SIG-M5 treated with dmso at 0.1 percent for 504 hours (cell line): ENCODE measurements at regions not wholly inside any gene's neighbourhood (a gene's known extent, or its start where the extent isn't known, plus 50 kb on each side); places are given as distances from the start of the nearest gene placed in this dataset.

Source experiments
- DNase-seq: peaks from one replicate; lab custom pipeline; 2025; ENCODE audit not compliant: unreplicated experiment; lab: John Stamatoyannopoulos, UW

DNA sequence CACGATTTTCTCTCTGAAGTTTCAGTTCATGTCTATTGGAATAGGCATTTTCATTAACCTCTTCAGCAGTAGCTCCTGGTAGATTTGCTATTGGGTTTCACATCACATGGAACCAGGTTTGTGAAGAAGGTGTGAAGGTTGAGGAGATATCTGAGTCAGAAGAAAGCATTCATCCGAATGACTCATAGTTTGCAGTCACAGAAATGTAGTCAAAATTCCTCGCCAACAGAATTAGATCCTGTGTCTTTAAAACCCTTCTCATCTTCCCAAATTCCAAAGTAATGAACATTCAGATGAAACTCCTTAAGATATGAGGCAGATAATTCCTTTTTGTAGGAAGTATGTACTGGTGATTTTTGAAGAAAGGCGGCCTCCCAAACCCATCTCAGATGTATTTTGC lies 125.0 kb upstream of the LARGE1 start:
- DNase-seq = no peak

DNA sequence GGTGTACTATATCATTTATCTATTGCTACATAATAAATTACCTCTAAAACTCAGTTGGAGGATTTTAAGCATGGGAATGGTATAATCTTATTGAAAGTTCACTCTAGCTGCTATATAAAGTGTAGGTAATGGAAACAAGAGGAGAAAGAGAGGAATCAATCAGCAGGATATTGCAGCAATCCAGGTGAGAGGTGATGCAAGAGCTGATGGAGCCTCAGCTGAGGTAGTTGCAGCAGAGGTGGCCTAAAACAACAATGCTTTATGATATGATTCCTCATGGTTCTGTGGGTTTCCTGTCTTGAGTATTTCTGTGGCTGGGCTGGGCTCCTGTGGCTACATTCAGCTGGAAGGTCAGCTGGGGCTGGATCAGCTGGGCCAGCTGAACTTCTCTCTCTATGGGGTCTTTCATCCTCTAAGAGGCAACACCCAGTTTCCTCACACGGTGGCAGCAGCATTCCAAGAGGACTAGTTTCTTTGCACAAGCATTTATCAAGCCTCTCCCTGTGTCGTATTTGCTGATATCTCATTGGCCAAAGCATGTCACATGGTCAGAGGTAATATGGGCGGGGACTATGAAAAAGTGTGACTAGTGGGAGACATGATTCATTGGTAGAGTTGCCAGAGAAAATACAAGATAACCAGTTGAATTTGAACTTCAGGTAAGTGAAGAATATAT lies 135.4 kb upstream of the LARGE1 start:
- peak; percentile 53 for DNase-seq

DNA sequence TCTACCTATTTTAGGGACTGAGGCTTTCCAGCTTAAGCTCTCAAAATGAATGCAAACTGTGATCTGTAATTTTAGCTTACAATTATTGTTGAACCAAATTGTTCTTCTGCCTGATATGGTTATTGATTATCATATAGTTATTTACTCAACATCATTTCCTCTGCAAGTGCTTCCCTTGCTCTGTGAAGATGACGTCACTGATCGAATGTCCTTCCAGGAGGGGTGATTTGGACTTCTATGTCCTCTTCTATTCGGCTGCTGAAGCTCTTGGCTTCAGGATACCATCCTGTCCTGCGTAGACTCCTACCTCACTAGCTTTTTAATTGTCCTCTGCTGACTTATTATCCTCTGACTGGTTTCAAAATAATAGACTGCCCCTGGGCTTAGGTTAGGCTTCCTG lies 137.4 kb upstream of the LARGE1 start:
- DNase-seq = no peak

DNA sequence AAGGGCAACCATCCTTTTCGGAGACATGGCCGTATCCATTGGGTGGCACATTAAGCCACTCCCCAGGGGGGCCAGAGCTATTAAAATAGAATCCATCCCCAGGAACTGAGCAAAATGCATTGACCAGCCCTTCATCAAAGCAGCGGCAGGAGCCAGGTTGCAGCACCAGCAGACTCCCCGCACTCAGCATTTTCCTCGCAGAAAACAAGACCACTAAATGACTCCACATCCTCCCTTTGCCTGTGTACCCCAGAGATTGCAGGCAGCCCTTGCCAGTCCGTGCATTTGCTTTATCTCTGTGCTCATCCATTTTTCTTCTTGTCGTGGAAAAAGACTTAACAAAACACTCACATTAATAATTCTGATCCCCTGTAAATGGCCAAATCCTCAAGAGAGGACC lies 144.4 kb upstream of the LARGE1 start:
- no peak for DNase-seq

DNA sequence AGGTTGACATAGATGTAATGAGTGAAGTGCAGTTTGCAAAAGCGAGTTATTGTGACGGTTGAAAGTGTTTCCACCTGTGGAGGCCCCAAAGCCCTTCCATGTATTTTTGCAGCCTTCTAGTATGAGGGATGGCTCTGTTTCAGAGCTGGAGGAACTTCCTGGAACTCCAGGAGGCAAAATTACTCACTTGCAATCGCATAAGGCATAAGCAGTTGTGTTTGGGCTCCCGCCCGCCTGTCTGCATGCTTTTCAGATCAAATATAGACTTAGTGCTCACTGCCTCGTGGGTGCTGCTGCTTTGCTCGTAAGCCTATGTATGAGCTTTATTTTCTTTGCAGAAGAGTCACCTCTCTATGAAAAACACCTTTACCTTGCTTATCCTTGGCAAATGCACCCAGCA lies 146.8 kb upstream of the LARGE1 start:
- DNase-seq = no peak

DNA sequence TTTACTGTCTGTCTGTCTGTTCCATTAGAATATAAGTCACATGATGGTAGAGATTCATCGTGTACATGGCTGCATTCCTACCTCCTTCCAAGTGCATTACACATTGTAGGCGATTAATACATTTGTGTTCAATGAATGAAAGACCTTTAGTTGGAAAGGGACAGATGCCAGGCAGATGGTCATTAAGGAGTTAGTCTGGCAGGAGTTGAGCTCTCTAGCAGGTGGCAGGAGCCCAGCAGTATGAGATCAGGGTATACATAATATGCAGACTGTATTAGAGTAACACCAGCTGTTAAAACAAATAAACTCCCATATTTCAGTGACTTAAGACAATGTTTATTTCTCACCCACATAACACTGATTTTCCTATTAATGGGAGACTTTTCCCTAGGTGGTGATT lies 147.7 kb upstream of the LARGE1 start:
- no peak for DNase-seq

DNA sequence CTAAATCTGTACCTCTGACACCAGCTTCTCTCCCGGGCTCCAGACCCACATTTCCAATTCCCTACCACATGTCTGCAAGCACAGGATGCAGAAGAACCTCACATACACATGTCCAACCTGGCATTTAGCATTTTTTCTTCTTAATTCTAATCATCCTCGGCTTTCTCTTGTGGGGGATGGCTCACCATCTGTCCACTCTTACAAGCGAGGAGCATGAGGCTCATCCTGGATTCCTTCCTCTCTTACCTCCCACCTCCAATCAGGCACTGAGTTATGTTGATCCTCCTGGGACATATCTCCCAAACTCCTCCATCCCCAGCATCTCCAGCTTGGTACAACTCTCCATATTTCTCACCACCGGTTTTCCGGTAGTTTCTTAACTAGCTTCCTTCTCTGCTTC lies 149.8 kb upstream of the LARGE1 start:
- no peak for DNase-seq

DNA sequence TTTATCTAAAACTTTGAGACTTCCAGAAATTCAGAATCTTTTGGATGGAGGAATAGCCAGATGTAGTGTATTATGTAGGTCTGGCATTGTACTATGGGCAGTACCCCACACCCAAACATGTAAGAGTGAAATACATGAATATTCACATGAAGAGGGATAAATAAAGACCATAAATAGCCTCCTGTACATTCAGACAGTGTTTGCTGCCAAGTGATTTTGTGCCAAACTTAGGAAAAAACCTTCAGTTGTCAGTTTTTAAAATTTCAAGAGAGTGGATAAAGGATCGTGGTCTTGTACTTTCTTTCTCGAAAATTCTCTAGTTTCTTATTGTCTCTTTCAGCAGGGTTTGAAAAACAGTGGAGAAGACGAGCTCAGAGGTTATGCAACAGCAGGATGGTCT lies 150.3 kb upstream of the LARGE1 start:
- DNase-seq = no peak

DNA sequence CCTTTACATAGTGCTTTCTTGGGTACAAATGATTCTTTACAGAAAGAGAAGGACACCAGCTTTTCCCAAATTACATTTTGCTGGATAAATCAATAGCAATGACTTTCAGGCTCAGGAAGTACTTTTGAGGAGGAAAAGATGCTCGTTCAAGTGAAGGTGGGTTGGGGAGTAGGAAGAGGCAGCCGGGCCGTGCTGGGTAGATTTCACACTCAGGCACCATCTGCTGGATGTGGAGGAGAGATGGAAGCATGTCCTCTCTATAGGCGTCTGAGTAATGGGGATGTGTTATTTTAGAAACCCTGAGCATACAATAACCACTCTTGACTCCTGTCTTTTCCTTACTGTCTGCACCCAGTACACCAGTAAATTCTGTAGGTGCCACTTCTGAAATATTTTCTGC lies 152.3 kb upstream of the LARGE1 start:
- no peak for DNase-seq

DNA sequence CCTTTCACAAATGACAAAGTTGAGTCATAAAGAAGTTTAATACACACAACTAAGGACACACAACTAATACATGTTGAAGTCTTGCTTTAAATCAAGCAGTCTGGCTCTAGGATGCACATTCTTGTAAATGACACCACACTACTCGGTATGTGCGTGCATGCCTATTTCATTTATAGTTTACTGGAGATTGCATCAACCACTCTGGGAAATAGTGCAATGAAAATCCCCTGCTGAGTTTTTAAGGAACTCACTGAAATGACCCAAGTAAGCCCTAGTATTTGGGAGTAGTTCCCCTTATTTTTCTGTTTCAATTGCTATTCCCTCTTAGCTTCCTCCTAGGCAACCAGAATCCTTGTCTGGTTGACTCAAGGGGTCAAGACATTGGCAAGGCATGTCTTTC lies 160.2 kb upstream of the LARGE1 start:
- DNase-seq = peak; percentile 91

DNA sequence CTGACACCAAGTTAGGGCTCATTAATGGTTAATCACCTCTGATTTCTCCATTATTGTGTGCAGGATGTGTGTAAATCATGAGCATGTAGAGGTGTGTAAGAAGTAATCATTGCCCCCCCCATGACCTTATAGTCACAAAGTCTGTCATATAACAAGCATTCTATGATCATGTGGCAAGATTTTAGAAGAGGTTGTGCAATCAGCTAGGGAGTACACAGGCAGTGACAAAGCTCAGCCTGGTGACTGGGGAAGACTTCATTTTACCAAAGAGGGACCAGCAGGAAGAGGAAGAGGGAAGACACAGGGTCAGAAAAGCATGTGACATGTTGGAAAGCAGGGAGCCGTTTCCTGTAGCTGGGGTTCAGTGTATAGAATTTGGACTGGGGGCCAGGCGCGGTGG lies 176.5 kb upstream of the LARGE1 start:
- peak; percentile 77 for DNase-seq

DNA sequence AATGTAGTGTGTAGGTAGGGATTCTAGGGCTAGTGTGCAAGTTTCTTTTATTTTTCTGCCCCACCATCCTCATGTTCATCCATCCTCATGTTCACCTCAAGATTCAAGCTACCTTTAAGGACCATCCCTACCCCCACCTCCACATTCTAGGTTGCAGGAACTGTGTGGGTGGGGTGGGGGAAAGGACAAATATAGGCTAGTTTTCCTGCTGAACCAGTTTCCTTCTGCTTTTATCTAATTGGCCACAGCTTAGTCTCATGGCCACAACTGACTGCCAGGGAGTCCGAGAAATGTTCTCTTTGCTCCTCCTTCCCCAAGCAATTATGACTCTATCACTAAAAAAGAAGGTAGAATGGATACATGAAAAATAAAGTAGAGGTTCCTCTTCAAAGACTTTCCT lies 179.0 kb upstream of the LARGE1 start:
- peak; percentile 43 for DNase-seq

DNA sequence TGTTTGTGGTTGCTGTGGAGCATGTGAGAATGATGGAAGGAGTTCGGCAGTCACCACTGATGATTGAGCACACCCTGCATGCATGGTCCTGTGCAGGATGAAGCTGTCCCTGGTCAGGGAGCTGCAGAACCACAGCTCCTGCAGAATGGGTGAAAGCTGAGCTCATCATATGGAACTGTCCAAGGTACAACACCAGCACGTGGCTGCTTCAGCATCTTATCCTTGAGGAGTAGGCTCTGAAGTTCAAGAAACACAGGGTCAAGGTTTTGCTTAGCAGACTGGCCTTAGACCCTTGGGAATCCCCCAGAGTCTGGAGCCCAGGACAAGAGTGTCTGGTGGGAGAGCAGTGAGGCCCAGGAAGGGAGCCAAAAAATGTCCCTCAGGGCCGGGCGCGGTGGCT lies 182.4 kb upstream of the LARGE1 start:
- DNase-seq = no peak

DNA sequence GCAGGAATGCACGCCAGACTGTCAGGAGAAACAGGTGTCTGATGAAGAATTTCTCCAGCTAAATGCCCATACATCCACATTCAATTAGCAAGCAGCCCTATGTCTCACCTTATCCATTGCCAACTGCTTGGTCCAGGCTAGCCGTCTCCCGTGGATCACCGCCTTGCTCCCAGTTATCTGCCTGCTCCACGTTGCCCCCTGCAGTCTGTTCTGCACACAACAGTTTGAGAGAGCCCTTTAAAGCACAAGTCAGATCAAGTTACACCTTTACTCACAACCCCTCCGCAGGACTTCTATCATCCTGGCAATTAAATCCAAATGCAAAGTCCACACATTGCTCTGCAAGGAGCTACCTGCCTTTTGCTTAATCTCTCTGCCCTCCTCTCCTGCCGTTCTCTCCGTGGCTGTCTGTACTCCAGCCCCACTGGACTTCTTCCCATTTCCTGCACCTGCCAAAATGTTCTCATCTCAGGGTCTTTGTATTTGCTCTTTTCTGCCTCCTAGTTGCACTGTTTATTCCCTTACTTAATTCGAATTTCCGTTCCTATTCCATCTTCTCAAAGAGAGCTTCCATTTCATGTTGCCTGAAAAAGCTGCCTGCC lies 185.3 kb upstream of the LARGE1 start:
- DNase-seq = peak; percentile 38

DNA sequence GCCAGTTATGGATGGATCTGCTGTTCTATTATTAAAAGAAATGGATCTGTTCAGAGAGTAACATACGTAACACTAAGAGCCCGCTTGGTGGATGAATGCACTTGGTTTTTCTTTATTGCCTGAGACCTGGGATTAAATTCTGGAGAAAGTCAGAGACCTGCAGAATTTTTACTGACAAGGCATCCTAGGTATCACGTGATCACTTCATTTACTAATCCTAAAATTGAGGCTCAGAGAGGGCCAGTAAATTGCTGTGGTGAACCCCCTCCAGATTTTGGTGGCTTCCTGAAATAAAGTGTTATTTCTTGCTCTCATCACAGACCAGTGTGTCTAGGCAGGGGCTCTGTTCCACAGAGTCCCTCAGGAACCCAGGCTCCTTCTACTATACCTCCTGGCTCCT lies 187.9 kb upstream of the LARGE1 start:
- DNase-seq = no peak

DNA sequence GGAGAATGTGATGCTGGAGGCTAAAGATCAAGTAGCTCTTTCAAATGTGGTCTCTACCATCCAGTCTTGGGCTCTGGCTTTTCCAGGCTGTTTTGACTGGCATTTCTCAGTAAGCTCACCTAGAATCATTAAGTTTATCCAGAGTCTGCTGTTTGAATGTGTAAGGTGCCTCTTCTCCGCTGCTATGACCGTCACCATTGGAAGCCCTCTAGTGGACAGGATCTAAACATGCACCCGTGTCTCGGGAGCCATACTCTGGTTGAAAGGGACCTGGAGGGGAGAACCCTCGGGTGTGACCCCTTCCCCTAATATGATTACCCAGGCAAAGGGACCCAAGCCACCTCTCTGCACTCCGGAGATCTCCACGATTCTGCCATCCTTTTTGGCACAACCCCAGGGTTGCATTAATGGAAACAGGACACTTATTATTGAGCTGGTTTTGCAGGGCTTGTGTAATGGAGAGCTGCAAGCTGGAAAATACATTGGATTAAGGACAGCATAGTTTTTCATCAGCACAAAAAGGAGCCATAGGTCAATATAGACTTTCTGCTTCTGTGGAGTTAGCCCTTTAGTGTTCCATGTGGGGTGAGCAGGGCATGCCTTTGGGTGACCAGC lies 191.0 kb upstream of the LARGE1 start:
- DNase-seq = peak; percentile 4

DNA sequence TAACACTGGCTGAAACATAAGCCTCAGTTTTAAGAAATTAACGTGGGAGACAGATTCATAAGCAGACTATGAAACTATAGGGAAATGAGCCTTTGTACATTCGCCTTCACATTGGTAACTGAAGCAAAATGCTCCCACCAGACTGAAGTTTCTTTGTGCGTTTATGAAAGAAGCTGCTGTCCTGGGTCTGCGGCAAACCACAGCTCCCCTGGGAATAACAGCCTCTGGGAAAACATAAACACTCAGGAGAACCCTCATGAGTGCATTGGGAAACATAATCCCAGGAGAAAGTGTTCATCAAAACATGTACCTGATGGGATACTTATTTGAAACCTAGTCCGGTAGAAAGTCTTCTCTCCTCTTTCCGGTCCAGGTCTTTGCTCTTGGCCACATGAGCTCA lies 193.1 kb upstream of the LARGE1 start:
- no peak for DNase-seq

DNA sequence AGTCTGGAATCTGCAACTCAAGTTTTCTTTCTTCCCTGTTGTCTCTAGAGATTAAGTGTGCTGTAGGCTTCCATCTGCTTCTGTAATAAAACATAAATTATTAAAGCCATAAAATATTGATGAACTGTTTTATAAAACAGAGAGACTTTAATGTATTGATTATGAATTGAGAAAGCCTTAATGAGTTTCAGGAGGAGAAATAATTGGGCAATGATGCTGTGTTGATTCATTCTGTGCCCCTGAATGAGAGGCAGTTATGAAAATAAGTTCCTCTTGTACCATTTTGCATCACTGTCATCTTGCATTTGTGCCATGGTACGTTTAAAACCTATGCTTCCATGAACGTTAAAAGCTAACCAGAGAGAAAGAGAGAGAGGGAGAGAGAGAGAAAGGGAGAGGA lies 194.1 kb upstream of the LARGE1 start:
- no peak for DNase-seq

DNA sequence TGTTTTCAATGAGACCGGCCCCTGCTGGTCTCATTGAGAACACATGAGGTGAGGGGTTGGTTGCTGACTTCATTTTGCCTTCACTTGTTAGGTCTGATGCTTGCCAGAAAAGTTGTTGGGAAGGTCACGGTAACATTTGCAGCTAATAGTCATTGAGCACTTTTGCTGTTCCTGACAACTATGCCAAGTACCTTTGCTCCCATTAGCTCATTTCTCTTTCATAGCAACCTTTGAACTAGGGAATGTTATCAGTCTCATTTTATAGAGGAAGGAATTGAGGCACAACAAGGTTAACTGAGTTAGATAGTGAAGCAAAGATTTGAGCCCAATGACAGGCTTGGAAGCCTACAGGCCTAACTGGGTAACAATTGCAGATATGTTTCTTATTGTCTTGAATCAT lies 195.4 kb upstream of the LARGE1 start:
- no peak for DNase-seq

DNA sequence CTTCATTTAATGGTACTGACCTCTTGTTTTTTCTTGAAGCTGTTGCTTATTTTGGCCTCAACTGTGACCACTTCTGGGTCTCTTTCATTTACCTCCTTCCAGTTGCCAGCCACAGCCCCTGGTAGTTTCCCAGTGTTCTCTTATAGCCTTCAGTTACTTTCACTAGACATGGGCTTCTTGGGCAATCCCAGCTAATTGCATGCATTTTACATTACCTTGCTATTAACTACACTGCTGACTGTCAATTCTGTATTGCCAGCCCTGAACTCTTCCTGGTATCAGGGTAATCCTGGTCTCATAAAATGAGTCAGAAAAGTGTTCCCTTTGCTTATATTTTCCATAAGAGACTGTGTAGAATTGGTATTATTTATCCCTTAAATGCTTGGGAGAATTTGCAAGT lies 195.8 kb upstream of the LARGE1 start:
- DNase-seq = no peak

DNA sequence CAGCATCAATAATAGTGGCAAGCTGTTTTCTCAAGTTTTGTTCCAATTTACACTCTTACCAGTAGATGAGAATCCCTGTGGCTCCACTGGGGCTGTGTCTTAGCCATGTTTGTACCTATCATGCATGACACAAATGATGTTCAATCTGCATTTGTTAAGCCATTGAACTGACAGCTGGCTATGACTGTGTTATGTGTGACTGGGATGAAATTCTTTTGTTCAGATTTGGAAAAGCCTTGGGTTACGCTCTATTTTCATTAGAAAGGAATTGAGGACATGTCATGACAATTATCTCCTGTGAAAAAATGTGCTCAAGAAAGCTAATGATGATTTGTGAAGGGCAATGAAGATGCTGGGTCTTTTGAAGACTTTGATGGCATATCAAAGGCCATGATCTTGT lies 201.8 kb upstream of the LARGE1 start:
- no peak for DNase-seq

DNA sequence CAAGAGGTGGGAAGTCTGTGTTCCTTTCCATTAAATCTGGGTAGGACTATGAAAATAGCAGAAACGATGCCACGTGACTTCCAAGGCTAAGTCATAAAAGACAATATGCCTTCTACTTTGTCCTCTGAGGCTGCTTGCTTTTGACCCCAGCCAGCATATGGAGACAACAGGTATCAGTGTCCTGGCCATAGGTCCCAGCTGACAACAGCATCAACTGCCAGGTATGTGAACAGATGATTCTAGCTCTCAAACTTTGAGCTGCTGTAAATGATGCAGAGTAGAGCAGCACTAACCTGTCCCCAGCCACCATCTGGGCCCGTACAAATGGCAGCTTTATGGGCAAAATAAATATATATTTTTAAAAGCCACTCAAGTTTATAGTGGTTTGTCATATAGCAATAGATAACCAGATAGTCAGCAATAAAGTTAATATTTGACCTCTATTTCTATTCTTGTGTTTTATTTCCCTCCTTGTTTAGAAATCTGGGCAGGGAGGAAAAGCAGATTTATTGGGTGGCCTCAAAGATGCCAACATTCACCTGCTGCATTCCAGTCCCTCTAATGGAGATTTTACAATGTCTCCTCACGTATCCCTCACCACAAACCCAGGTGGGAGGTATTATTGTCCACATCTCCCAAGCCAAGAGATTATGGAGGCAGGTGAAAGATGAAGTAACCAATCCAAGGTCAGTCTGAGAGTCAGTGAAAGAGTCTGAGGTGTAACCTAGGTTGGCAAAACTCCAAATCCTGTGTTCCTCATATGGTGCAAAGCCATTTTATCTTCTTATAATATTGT lies 209.6 kb upstream of the LARGE1 start:
- DNase-seq = no peak
